ENCODE measurements at regions not wholly inside any gene's neighbourhood (a gene's known extent, or its start where the extent isn't known, plus 50 kb on each side); places are given as distances from the start of the nearest gene placed in this dataset.

DNA sequence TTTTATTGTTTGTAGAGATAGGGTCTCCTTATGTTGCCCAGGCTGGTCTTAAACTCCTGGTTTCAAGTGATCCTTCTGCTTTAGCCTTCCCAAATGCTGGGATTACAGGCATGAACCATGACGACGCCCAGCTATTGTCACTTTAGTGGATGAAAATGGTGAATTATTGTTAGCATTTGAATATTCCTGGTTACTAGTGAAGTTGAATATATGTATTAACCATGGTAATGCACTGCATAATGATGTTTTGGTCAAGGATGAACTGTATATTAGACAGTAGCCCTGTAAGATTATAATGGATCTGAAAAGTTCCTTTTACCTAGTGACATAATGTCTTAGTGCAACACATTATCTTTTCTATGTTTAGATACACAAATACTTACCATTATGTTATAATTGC, 50.4 kb upstream of the KCNAB1 start:
- TF ChIP-seq EZH2 (IDR thresholded peaks at IDR 0.05; ENCODE audit: insufficient read depth, poor library complexity, severe bottlenecking) (no peak), EZH2phosphoT487 (IDR thresholded peaks at IDR 0.05; ENCODE audit: insufficient read depth, low read depth) (no peak)

All from GM23248 (cell line).